ENCODE measurements at regions not wholly inside any gene's neighbourhood (a gene's known extent, or its start where the extent isn't known, plus 50 kb on each side); places are given as distances from the start of the nearest gene placed in this dataset.

DNA sequence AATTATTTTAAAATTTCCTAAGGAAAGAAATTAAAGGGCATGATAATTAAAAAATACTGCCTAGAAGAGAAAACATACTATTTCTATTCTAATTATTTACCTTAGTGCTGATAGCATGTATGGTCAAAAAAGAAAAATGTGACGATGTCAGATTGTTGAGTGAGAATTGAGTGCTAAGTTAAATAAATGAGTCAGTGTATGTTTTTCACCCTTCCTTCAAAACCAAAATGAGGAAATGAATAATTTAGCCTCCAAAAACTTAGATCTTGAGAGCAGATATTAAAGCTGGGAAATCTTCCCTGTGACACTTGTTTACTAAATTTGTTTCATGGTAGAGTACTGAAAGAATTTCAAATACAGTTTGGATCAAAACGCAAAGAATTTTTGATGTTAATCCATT lies 58.6 kb upstream of the NYAP2 start:
- H3K27ac ChIP-seq, result no peak overlapping the region
- no peak overlapping the region for H3K4me3 ChIP-seq
- ChIA-PET POLR2A (no interaction called here), CTCF (interaction anchor here (0.6 kb wide), 1 partner anchor 490 kb away, joined by 3 read pairs; no protein-coding TSS in a partner anchor)
- DNase-seq (ENCODE audit: low read depth in 1 of 2, low spot score in 1 of 2) (no peak), FAIRE-seq (no peak), ATAC-seq (no peak)
- H3K4me1 ChIP-seq, result no peaks in the 10 kb centered on the region
- WGBS (ENCODE audit: missing lambda C conversion rate), result 22% methylated on average over 2 of the region's 2 CpGs
- TF ChIP-seq JUNB (IDR thresholded peaks at IDR 0.05) (no peak), RNF2 (IDR thresholded peaks at IDR 0.05; ENCODE audit: borderline replicate concordance, low read depth) (no peak), HOXA7 (CRISPR knock-in tag; IDR thresholded peaks at IDR 0.05) (no peak), ESRRA (IDR thresholded peaks at IDR 0.05; ENCODE audit: borderline replicate concordance, low read length) (no peak), MAFK (IDR thresholded peaks at IDR 0.05; ENCODE audit: partially characterized antibody) (no peak), EP300 (IDR thresholded peaks at IDR 0.05) (no peak), HOXB13 (CRISPR knock-in tag; IDR thresholded peaks at IDR 0.05; ENCODE audit: low read depth) (no peak), ZC3H11A (IDR thresholded peaks at IDR 0.05) (no peak), CBX8 (IDR thresholded peaks at IDR 0.05) (no peak), RFX5 (IDR thresholded peaks at IDR 0.05) (no peak), PHF8 (IDR thresholded peaks at IDR 0.05; ENCODE audit: borderline replicate concordance, low read depth) (no peak), REST (IDR thresholded peaks at IDR 0.05) (no peak), HDAC2 (IDR thresholded peaks at IDR 0.05) (no peak), FOSB (CRISPR knock-in tag; IDR thresholded peaks at IDR 0.05) (no peak), KDM1A (IDR thresholded peaks at IDR 0.05; ENCODE audit: low read depth) (no peak), CHD2 (IDR thresholded peaks at IDR 0.05; ENCODE audit: low read length, partially characterized antibody) (no peak), HEYL (CRISPR knock-in tag; IDR thresholded peaks at IDR 0.05) (no peak), MYC (IDR thresholded peaks at IDR 0.05; ENCODE audit: borderline replicate concordance, low read length) (no peak), JUN (IDR thresholded peaks at IDR 0.05) (no peak)
- H3K9me3 ChIP-seq, result no peaks in the 10 kb centered on the region
- no peak overlapping the region for H3K4me2 ChIP-seq

DNA sequence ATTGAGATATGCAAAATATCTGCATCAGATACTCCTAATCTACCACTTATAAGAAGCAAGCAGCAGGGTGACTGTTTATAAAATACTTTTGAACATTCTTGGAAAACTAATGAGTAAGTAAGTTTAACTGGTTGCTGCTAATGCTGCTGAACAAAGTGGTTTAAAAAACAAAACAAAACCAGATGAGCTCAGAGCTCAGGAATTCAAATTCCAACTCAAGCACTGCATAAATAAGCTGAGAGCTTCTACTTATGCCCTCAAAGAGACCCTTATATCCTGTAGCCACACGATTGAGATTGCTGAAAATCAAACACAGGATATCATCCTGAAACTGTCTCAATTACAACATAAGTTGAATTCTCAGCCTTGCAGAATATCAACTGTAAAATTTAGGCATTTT lies 62.3 kb upstream of the NYAP2 start:
- DNase-seq (ENCODE audit: low read depth in 1 of 2, low spot score in 1 of 2) (no peak), ATAC-seq (no peak), FAIRE-seq (no peak)
- POLR2A ChIA-PET, result no interaction called here
- TF ChIP-seq, protein P1, sequence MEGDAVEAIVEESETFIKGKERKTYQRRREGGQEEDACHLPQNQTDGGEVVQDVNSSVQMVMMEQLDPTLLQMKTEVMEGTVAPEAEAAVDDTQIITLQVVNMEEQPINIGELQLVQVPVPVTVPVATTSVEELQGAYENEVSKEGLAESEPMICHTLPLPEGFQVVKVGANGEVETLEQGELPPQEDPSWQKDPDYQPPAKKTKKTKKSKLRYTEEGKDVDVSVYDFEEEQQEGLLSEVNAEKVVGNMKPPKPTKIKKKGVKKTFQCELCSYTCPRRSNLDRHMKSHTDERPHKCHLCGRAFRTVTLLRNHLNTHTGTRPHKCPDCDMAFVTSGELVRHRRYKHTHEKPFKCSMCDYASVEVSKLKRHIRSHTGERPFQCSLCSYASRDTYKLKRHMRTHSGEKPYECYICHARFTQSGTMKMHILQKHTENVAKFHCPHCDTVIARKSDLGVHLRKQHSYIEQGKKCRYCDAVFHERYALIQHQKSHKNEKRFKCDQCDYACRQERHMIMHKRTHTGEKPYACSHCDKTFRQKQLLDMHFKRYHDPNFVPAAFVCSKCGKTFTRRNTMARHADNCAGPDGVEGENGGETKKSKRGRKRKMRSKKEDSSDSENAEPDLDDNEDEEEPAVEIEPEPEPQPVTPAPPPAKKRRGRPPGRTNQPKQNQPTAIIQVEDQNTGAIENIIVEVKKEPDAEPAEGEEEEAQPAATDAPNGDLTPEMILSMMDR (IDR thresholded peaks at IDR 0.05), result no peak
- TF ChIP-seq GATA3 (IDR thresholded peaks at IDR 0.05; ENCODE audit: borderline replicate concordance), result no peak
- no peak for TF ChIP-seq ZC3H11A (IDR thresholded peaks at IDR 0.05)
- no peak for TF ChIP-seq REST (IDR thresholded peaks at IDR 0.05)
- no peak for TF ChIP-seq CEBPB (IDR thresholded peaks at IDR 0.05)
- TF ChIP-seq USF2 (IDR thresholded peaks at IDR 0.05), result no peak
- TF ChIP-seq RFX5 (IDR thresholded peaks at IDR 0.05), result no peak
- no peak for TF ChIP-seq BHLHE40 (IDR thresholded peaks at IDR 0.05; ENCODE audit: low read depth, low read length)
- no peak for TF ChIP-seq RARB (CRISPR knock-in tag; IDR thresholded peaks at IDR 0.05)
- no peak for TF ChIP-seq EP300 (IDR thresholded peaks at IDR 0.05)
- no peak for TF ChIP-seq EHF (CRISPR knock-in tag; IDR thresholded peaks at IDR 0.05)
- no peak for TF ChIP-seq CBX8 (IDR thresholded peaks at IDR 0.05)
- TF ChIP-seq HOXA7 (CRISPR knock-in tag; IDR thresholded peaks at IDR 0.05), result no peak
- TF ChIP-seq EHMT2 (IDR thresholded peaks at IDR 0.05; ENCODE audit: low read depth), result no peak
- TF ChIP-seq MAZ (IDR thresholded peaks at IDR 0.05; ENCODE audit: borderline replicate concordance, low read depth, low read length), result no peak
- Histone ChIP-seq H3K9me3 (no peaks in the 10 kb centered on the region), H3K4me1 (no peaks in the 10 kb centered on the region), H3K4me2 (no peak overlapping the region), H3K4me3 (no peak overlapping the region), H3K27ac (no peak overlapping the region)
- CTCF ChIA-PET, result no interaction called here
- WGBS (ENCODE audit: missing lambda C conversion rate), result 0% methylated on average over 1 of the region's 1 CpG
